GM12878 (cell line): ENCODE measurements at regions not wholly inside any gene's neighbourhood (a gene's known extent, or its start where the extent isn't known, plus 50 kb on each side); places are given as distances from the start of the nearest gene placed in this dataset.

ENCODE experiments used
- ATAC-seq: fragments of 200-7000 bp; cut with Tn5 transposase; 3 replicates; pipeline ENCODE4 v1.9.1; 2020; ENCODE audit warnings: mild to moderate bottlenecking, moderate library complexity
- BruUV-seq: library from RNA; stranded (reverse); fragments of 400-500 nt; replicated peaks from 2 replicates; lab custom pipeline; 2021; lab: Mats Ljungman, UMichigan
- CTCF ChIA-PET: fragments of 300-600 bp; sonication (Branson Sonifier 250); formaldehyde crosslinking; extraction: SDS; loops from one replicate; lab custom pipeline; 2021; ENCODE audit warnings: inconsistent platforms; lab: Yijun Ruan, JAX
- POLR2A ChIA-PET: fragments of 350-600 bp; formaldehyde crosslinking; extraction: SDS; loops from one replicate; lab custom pipeline; 2021; ENCODE audit warnings: inconsistent platforms; lab: Charles Lee
- RAD21 ChIA-PET: fragments of 300-600 bp; sonication (Branson Sonifier 250); formaldehyde crosslinking; loops from one replicate; lab custom pipeline; 2023; ENCODE audit warnings: antibody characterized with exemption; ENCODE audit not compliant: unreplicated experiment; lab: Charles Lee
- SMC1A ChIA-PET: fragments of 300-600 bp; sonication (Branson Sonifier 250); formaldehyde crosslinking; loops from one replicate; lab custom pipeline; 2023; ENCODE audit not compliant: unreplicated experiment, uncharacterized antibody; lab: Charles Lee
- DNase-seq: peaks from one replicate; pipeline ENCODE4 v3.0.0-alpha.2; 2011; ENCODE audit warnings: low read depth, low spot score
- FAIRE-seq: peaks from 3 replicates; lab custom pipeline; 2011; peaks lifted over from hg19 to GRCh38; lab: Jason Lieb, UNC
- H2AFZ ChIP-seq: 2 replicates; pipeline ENCODE4 v1.6.0; 2011; ENCODE audit warnings: low read depth, low read length, control low read depth; ENCODE audit not compliant: control insufficient read depth
- H3K27ac ChIP-seq: 2 replicates; pipeline ENCODE4 v1.5.1; 2011; ENCODE audit warnings: control low read depth; ENCODE audit not compliant: control insufficient read depth, insufficient read depth
- H3K27me3 ChIP-seq, 2 experiments: replicated peaks in 1 of 2; 2 replicates each; pipeline versions ENCODE4 v1.6.0 to v1.6.1; 2011; ENCODE audit warnings: low read length in 1 of 2; ENCODE audit not compliant: control insufficient read depth in 2 of 2, insufficient read depth in 2 of 2
- H3K36me3 ChIP-seq, 2 experiments: 2 replicates each; pipeline ENCODE4 v1.5.1; 2011; ENCODE audit warnings: low read length in 1 of 2; ENCODE audit not compliant: control insufficient read depth in 2 of 2, insufficient read depth in 2 of 2
- H3K4me1 ChIP-seq: 2 replicates; pipeline ENCODE4 v1.6.1; 2011; ENCODE audit warnings: mild to moderate bottlenecking, low read length, moderate library complexity, mixed read lengths; ENCODE audit not compliant: control insufficient read depth, insufficient read depth
- H3K4me2 ChIP-seq: 2 replicates; pipeline ENCODE4 v1.6.0; 2011; ENCODE audit warnings: control low read depth; ENCODE audit not compliant: control insufficient read depth, insufficient read depth
- H3K4me3 ChIP-seq: fragments of 200-600 bp; sonication (generic); 2 replicates; pipeline ENCODE4 v1.5.1; 2016
- H3K79me2 ChIP-seq: 2 replicates; pipeline ENCODE4 v1.6.0; 2011; ENCODE audit warnings: low read length; ENCODE audit not compliant: control insufficient read depth, insufficient read depth
- H3K9ac ChIP-seq: 2 replicates; pipeline ENCODE4 v1.8.0; 2011; ENCODE audit warnings: low read length, control low read depth, mixed read lengths; ENCODE audit not compliant: control insufficient read depth, insufficient read depth
- H3K9me3 ChIP-seq: replicated peaks from 3 replicates; pipeline ENCODE4 v1.5.1; 2011; ENCODE audit warnings: mild to moderate bottlenecking, low read length; ENCODE audit not compliant: control insufficient read depth, insufficient read depth
- H4K20me1 ChIP-seq: 2 replicates; pipeline ENCODE4 v1.6.0; 2011; ENCODE audit not compliant: control insufficient read depth, insufficient read depth
- BMI1 ChIP-seq: fragments of 450-650 bp; IDR thresholded peaks from 2 replicates; pipeline ENCODE4 v1.6.1; 2016; ENCODE audit warnings: mild to moderate bottlenecking, moderate library complexity, borderline replicate concordance
- MTA2 ChIP-seq: fragments of 450-650 bp; IDR thresholded peaks from 2 replicates; pipeline ENCODE4 v1.6.1; 2016; ENCODE audit warnings: low read depth, mild to moderate bottlenecking, moderate library complexity
- NKRF ChIP-seq: fragments of 450-650 bp; conservative IDR thresholded peaks from 2 replicates; pipeline ENCODE4 v1.6.1; 2017; ENCODE audit warnings: mild to moderate bottlenecking, moderate library complexity
- NR2F1 ChIP-seq: fragments of 450-650 bp; conservative IDR thresholded peaks from 2 replicates; pipeline ENCODE4 v1.6.1; 2017; ENCODE audit warnings: mild to moderate bottlenecking
- RAD21 ChIP-seq: IDR thresholded peaks from 2 replicates; pipeline ENCODE4 v1.6.1; 2011; ENCODE audit warnings: mild to moderate bottlenecking, low read depth, low read length, moderate library complexity; ENCODE audit not compliant: insufficient read depth
- SP1 ChIP-seq: IDR thresholded peaks from one replicate; pipeline ENCODE4 v1.6.1; 2011; ENCODE audit warnings: low read depth, low read length
- SRF ChIP-seq, 2 experiments: IDR thresholded peaks; 2 replicates each; pipeline ENCODE4 v1.6.1; 2011; ENCODE audit warnings: low read depth in 2 of 2, low read length in 2 of 2, mild to moderate bottlenecking in 1 of 2, moderate library complexity in 1 of 2
- WGBS: methylation state at CpG from one replicate; pipeline ENCODE4 v1.1.6; 2016; ENCODE audit warnings: low lambda C conversion rate; ENCODE audit not compliant: insufficient replicate concordance, insufficient coverage; ENCODE audit errors: missing lambda C conversion rate; 5-methylcytosine and 5-hydroxymethylcytosine counted together
- in situ Hi-C: fragments of 300-500 bp; cut with MboI; formaldehyde crosslinking; loops from 9 replicates; pipeline ENCODE4 v1.14.3; 2018; ENCODE audit warnings: mixed read lengths
- intact Hi-C: fragments of 100-400 bp; cut with micrococcal nuclease; formaldehyde crosslinking; loops from one replicate; pipeline ENCODE4 v1.14.2; 2022; ENCODE audit not compliant: unreplicated experiment
- TF ChIP-seq, protein P1 (sequence below): fragments of 450-650 bp; IDR thresholded peaks from 2 replicates; pipeline ENCODE4 v1.6.1; 2017; ENCODE audit warnings: mild to moderate bottlenecking
- TF ChIP-seq, protein P2 (sequence below): fragments of 450-650 bp; IDR thresholded peaks from 2 replicates; pipeline ENCODE4 v1.6.1; 2017; ENCODE audit warnings: low read depth, mild to moderate bottlenecking, moderate library complexity

DNA sequence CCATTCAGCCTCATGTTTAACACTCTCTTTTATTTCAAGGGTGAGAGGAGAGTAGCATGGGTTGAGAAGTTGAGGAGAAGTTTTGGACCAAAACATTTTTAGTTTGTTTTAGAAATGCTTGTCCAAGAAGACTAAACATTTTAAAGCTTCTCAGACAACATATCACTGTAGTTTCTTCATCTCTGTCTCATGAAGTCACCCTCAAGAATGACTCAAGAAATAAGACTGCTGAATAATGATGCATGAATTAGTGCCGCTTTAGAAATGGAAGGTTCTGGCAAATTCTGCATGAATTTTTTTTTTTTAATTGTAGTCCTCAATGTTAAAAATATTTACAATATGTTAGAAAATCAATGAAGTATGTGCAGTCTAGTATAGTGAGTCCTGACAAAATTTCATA lies 422.7 kb upstream of the ARGLU1 start:
- Histone ChIP-seq H4K20me1 (no peaks in the 10 kb centered on the region), H3K4me2 (no peak overlapping the region), H3K27ac (no peak overlapping the region), H3K9ac (no peak overlapping the region), H3K4me1 (no peaks in the 10 kb centered on the region), H3K36me3 (no peaks in the 10 kb centered on the region), H3K4me3 (no peak overlapping the region), H2AFZ (no peak overlapping the region), H3K9me3 (no peaks in the 10 kb centered on the region), H3K27me3 (no peaks in the 10 kb centered on the region), H3K79me2 (no peaks in the 10 kb centered on the region)
- TF ChIP-seq, protein P1, sequence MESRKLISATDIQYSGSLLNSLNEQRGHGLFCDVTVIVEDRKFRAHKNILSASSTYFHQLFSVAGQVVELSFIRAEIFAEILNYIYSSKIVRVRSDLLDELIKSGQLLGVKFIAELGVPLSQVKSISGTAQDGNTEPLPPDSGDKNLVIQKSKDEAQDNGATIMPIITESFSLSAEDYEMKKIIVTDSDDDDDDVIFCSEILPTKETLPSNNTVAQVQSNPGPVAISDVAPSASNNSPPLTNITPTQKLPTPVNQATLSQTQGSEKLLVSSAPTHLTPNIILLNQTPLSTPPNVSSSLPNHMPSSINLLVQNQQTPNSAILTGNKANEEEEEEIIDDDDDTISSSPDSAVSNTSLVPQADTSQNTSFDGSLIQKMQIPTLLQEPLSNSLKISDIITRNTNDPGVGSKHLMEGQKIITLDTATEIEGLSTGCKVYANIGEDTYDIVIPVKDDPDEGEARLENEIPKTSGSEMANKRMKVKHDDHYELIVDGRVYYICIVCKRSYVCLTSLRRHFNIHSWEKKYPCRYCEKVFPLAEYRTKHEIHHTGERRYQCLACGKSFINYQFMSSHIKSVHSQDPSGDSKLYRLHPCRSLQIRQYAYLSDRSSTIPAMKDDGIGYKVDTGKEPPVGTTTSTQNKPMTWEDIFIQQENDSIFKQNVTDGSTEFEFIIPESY: no peak
- TF ChIP-seq NR2F1 (no peak), MTA2 (no peak), SRF (IDR thresholded peaks at IDR 0.05; ENCODE audit: low read depth in 2 of 2, low read length in 2 of 2) (no peak), BMI1 (no peak), SP1 (no peak), RAD21 (no peak), NKRF (no peak)
- TF ChIP-seq, protein P2, sequence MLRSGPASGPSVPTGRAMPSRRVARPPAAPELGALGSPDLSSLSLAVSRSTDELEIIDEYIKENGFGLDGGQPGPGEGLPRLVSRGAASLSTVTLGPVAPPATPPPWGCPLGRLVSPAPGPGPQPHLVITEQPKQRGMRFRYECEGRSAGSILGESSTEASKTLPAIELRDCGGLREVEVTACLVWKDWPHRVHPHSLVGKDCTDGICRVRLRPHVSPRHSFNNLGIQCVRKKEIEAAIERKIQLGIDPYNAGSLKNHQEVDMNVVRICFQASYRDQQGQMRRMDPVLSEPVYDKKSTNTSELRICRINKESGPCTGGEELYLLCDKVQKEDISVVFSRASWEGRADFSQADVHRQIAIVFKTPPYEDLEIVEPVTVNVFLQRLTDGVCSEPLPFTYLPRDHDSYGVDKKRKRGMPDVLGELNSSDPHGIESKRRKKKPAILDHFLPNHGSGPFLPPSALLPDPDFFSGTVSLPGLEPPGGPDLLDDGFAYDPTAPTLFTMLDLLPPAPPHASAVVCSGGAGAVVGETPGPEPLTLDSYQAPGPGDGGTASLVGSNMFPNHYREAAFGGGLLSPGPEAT: no peak
- ChIA-PET SMC1A (interaction anchor here (1.7 to 1.8 kb wide), 2 partner anchors 33 to 53 kb away, joined by 4 read pairs; no protein-coding TSS in a partner anchor), POLR2A (no interaction called here), RAD21 (no interaction called here), CTCF (interaction anchor here (0.5 kb wide), 1 partner anchor 118 kb away, joined by 3 read pairs; no protein-coding TSS in a partner anchor)
- no peak for DNase-seq
- WGBS: 57% methylated on average over 1 of the region's 1 CpG
- intact Hi-C loops (no loop called here), in situ Hi-C loops (no loop called here)
- BruUV-seq: no TSS peak
- ATAC-seq: no peak
- FAIRE-seq: no peak
